Liver (tissue), 3 donors: ENCODE measurements at regions not wholly inside any gene's neighbourhood (a gene's known extent, or its start where the extent isn't known, plus 50 kb on each side); places are given as distances from the start of the nearest gene placed in this dataset.

Source experiments
- ATF3 ChIP-seq: IDR thresholded peaks from 2 replicates; pipeline ENCODE4 v1.6.1; 2016; ENCODE audit warnings: antibody characterized with exemption
- CTCF ChIP-seq: fragments of 150-350 bp; IDR thresholded peaks from 2 replicates; pipeline ENCODE4 v1.5.1; 2017; ENCODE audit warnings: improper control_type of control experiment, low read depth, low read length; ENCODE audit not compliant: missing input control
- JUND ChIP-seq, 2 donors: IDR thresholded peaks; 2 replicates each; pipeline ENCODE4 v1.6.1; 2016; ENCODE audit warnings: antibody characterized with exemption in 2 of 2
- RAD21 ChIP-seq, 2 donors: IDR thresholded peaks; 2 replicates each; pipeline ENCODE4 v1.6.1; 2016; ENCODE audit warnings: antibody characterized with exemption in 2 of 2, mild to moderate bottlenecking in 2 of 2
- SP1 ChIP-seq: IDR thresholded peaks from 2 replicates; pipeline ENCODE4 v1.6.1; 2018; ENCODE audit warnings: antibody characterized with exemption, mild to moderate bottlenecking
- TF ChIP-seq, protein P1 (sequence below): IDR thresholded peaks from 2 replicates; pipeline ENCODE4 v1.6.1; 2016; ENCODE audit warnings: antibody characterized with exemption
- donor health status: healthy.
- donor health status: healthy.

- TF ChIP-seq CTCF (no peak), RAD21 (IDR thresholded peaks at IDR 0.05) (no peak), SP1 (no peak), JUND (IDR thresholded peaks at IDR 0.05) (no peak), ATF3 (no peak)
- TF ChIP-seq, protein P1, sequence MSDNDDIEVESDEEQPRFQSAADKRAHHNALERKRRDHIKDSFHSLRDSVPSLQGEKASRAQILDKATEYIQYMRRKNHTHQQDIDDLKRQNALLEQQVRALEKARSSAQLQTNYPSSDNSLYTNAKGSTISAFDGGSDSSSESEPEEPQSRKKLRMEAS, result no peak
These were observed 169.4 kb upstream of the CSNK1A1L start for GRCh38 chr13:37274569-37275497.
